WTC11 (cell line): ENCODE measurements at regions not wholly inside any gene's neighbourhood (a gene's known extent, or its start where the extent isn't known, plus 50 kb on each side); places are given as distances from the start of the nearest gene placed in this dataset.
A peak's percentile ranks its signal among the peaks of the same experiment; 100 is the strongest.

ENCODE experiments used
- ATAC-seq: fragments of 200-7000 bp; cut with Tn5 transposase; 2 replicates; pipeline ENCODE4 v1.10.0; 2021; ENCODE audit warnings: mild to moderate bottlenecking, moderate library complexity
- CTCF ChIA-PET: fragments of 300-600 bp; sonication (Branson Sonifier 250); formaldehyde crosslinking; loops from one replicate; lab custom pipeline; 2021; ENCODE audit warnings: antibody characterized with exemption; lab: Charles Lee
- POLR2A ChIA-PET: fragments of 350-600 bp; sonication (Branson Sonifier 250); formaldehyde crosslinking; loops from one replicate; lab custom pipeline; 2021; ENCODE audit warnings: antibody characterized with exemption; lab: Charles Lee
- DNase-seq: peaks from one replicate; pipeline ENCODE4 v3.0.0; 2021; ENCODE audit warnings: low spot score
- H3K27ac Mint-ChIP-seq: 2 replicates; pipeline ENCODE4 v1.8.0; 2021; ENCODE audit warnings: mixed read lengths
- H3K27me3 Mint-ChIP-seq: 2 replicates; pipeline ENCODE4 v1.8.0; 2021; ENCODE audit warnings: low read depth, mild to moderate bottlenecking, moderate library complexity, mixed read lengths
- H3K36me3 Mint-ChIP-seq: 2 replicates; pipeline ENCODE4 v1.8.0; 2021; ENCODE audit warnings: mixed read lengths
- H3K4me1 Mint-ChIP-seq: 2 replicates; pipeline ENCODE4 v1.8.0; 2022; ENCODE audit warnings: mixed read lengths
- H3K4me3 Mint-ChIP-seq: 2 replicates; pipeline ENCODE4 v1.8.0; 2021; ENCODE audit warnings: mild to moderate bottlenecking, moderate library complexity, mixed read lengths
- H3K9me3 Mint-ChIP-seq: 2 replicates; pipeline ENCODE4 v1.8.0; 2021; ENCODE audit warnings: mixed read lengths
- CREM ChIP-seq: sonication (generic); formaldehyde crosslinking; IDR thresholded peaks from 2 replicates; pipeline ENCODE4 v1.8.1; 2022; ENCODE audit warnings: mild to moderate bottlenecking, missing genetic modification reagents, moderate library complexity
- ELF4 ChIP-seq: sonication (generic); formaldehyde crosslinking; IDR thresholded peaks from 2 replicates; pipeline ENCODE4 v1.8.1; 2022; ENCODE audit warnings: low read depth, mild to moderate bottlenecking, moderate library complexity, missing genetic modification reagents
- EMX1 ChIP-seq: fragments of 250-450 bp; sonication (Bioruptor Pico); IDR thresholded peaks from 2 replicates; pipeline ENCODE4 v1.8.0; 2021; ENCODE audit warnings: mild to moderate bottlenecking
- FOXJ3 ChIP-seq: sonication (generic); formaldehyde crosslinking; IDR thresholded peaks from 2 replicates; pipeline ENCODE4 v1.9.0; 2021; ENCODE audit warnings: missing genetic modification reagents, mild to moderate bottlenecking, borderline replicate concordance
- KAT7 ChIP-seq: sonication (generic); formaldehyde crosslinking; IDR thresholded peaks from 2 replicates; pipeline ENCODE4 v1.8.1; 2023; ENCODE audit warnings: missing genetic modification reagents, mild to moderate bottlenecking, borderline replicate concordance
- NFE2L1 ChIP-seq: sonication (generic); formaldehyde crosslinking; IDR thresholded peaks from 2 replicates; pipeline ENCODE4 v1.8.1; 2023; ENCODE audit warnings: missing genetic modification reagents
- NR2C2 ChIP-seq: sonication (generic); formaldehyde crosslinking; IDR thresholded peaks from 2 replicates; pipeline ENCODE4 v1.8.0; 2022; ENCODE audit warnings: mild to moderate bottlenecking, missing genetic modification reagents
- RELA ChIP-seq: sonication (generic); formaldehyde crosslinking; IDR thresholded peaks from 2 replicates; pipeline ENCODE4 v1.8.1; 2022; ENCODE audit warnings: missing genetic modification reagents, mild to moderate bottlenecking, borderline replicate concordance
- SMAD3 ChIP-seq: sonication (generic); formaldehyde crosslinking; IDR thresholded peaks from 2 replicates; pipeline ENCODE4 v1.8.0; 2022; ENCODE audit warnings: missing genetic modification reagents, mild to moderate bottlenecking, borderline replicate concordance
- ZNF121 ChIP-seq: sonication (generic); formaldehyde crosslinking; IDR thresholded peaks from 2 replicates; pipeline ENCODE4 v1.8.0; 2023; ENCODE audit warnings: missing genetic modification reagents
- ZNF263 ChIP-seq: sonication (generic); formaldehyde crosslinking; IDR thresholded peaks from 2 replicates; pipeline ENCODE4 v1.8.1; 2022; ENCODE audit warnings: low read depth, mild to moderate bottlenecking, moderate library complexity, missing genetic modification reagents
- TF ChIP-seq, protein P1 (sequence below): sonication (generic); formaldehyde crosslinking; IDR thresholded peaks from 2 replicates; pipeline ENCODE4 v1.8.0; 2023; ENCODE audit warnings: missing genetic modification reagents, mild to moderate bottlenecking, borderline replicate concordance
- TF ChIP-seq, protein P2 (sequence below): sonication (generic); formaldehyde crosslinking; IDR thresholded peaks from 2 replicates; pipeline ENCODE4 v1.8.1; 2022; ENCODE audit warnings: low read depth, mild to moderate bottlenecking, moderate library complexity, missing genetic modification reagents, borderline replicate concordance
- TF ChIP-seq, protein P3 (sequence below): sonication (generic); formaldehyde crosslinking; conservative IDR thresholded peaks from 2 replicates; pipeline ENCODE4 v1.8.1; 2022; ENCODE audit warnings: mild to moderate bottlenecking, missing genetic modification reagents
- TF ChIP-seq, protein P4 (sequence below): fragments of 250-450 bp; sonication (Bioruptor Pico); conservative IDR thresholded peaks from 2 replicates; pipeline ENCODE4 v1.9.0; 2021; ENCODE audit warnings: mild to moderate bottlenecking
- TF ChIP-seq, protein P5 (sequence below): sonication (generic); formaldehyde crosslinking; IDR thresholded peaks from 2 replicates; pipeline ENCODE4 v1.8.1; 2023; ENCODE audit warnings: mild to moderate bottlenecking, missing genetic modification reagents, borderline replicate concordance
- TF ChIP-seq, protein P6 (sequence below): sonication (generic); formaldehyde crosslinking; IDR thresholded peaks from 2 replicates; pipeline ENCODE4 v1.8.0; 2022; ENCODE audit warnings: mild to moderate bottlenecking, missing genetic modification reagents

DNA sequence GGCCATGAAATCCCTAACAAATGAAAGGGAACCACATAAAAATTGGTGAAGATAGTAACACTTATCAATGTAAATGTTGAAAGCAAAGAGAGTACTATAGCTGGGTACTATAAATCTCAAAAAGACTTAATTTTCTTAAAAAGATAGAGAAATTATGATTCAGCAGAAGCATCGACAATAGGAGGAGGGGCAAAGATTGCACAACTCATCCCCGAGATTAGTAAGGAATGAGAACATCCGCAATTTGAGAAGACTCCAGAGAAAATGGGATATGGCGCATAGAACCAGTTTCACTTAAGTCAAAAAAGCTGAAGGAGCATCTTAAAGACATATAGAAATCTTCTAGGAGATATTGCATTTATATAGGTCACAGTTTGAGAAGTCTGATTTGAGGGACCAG, 220.2 kb upstream of the SLC16A7 start (continued):
- TF ChIP-seq, protein P1, sequence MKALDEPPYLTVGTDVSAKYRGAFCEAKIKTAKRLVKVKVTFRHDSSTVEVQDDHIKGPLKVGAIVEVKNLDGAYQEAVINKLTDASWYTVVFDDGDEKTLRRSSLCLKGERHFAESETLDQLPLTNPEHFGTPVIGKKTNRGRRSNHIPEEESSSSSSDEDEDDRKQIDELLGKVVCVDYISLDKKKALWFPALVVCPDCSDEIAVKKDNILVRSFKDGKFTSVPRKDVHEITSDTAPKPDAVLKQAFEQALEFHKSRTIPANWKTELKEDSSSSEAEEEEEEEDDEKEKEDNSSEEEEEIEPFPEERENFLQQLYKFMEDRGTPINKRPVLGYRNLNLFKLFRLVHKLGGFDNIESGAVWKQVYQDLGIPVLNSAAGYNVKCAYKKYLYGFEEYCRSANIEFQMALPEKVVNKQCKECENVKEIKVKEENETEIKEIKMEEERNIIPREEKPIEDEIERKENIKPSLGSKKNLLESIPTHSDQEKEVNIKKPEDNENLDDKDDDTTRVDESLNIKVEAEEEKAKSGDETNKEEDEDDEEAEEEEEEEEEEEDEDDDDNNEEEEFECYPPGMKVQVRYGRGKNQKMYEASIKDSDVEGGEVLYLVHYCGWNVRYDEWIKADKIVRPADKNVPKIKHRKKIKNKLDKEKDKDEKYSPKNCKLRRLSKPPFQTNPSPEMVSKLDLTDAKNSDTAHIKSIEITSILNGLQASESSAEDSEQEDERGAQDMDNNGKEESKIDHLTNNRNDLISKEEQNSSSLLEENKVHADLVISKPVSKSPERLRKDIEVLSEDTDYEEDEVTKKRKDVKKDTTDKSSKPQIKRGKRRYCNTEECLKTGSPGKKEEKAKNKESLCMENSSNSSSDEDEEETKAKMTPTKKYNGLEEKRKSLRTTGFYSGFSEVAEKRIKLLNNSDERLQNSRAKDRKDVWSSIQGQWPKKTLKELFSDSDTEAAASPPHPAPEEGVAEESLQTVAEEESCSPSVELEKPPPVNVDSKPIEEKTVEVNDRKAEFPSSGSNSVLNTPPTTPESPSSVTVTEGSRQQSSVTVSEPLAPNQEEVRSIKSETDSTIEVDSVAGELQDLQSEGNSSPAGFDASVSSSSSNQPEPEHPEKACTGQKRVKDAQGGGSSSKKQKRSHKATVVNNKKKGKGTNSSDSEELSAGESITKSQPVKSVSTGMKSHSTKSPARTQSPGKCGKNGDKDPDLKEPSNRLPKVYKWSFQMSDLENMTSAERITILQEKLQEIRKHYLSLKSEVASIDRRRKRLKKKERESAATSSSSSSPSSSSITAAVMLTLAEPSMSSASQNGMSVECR (CRISPR knock-in tag), result no peak
- TF ChIP-seq, protein P2, sequence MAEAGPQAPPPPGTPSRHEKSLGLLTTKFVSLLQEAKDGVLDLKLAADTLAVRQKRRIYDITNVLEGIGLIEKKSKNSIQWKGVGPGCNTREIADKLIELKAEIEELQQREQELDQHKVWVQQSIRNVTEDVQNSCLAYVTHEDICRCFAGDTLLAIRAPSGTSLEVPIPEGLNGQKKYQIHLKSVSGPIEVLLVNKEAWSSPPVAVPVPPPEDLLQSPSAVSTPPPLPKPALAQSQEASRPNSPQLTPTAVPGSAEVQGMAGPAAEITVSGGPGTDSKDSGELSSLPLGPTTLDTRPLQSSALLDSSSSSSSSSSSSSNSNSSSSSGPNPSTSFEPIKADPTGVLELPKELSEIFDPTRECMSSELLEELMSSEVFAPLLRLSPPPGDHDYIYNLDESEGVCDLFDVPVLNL (CRISPR knock-in tag), result no peak
- no peak for TF ChIP-seq ELF4 (CRISPR knock-in tag)
- TF ChIP-seq, protein P3, sequence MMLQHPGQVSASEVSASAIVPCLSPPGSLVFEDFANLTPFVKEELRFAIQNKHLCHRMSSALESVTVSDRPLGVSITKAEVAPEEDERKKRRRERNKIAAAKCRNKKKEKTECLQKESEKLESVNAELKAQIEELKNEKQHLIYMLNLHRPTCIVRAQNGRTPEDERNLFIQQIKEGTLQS (CRISPR knock-in tag), result no peak
- TF ChIP-seq ZNF121 (CRISPR knock-in tag), result no peak

DNA sequence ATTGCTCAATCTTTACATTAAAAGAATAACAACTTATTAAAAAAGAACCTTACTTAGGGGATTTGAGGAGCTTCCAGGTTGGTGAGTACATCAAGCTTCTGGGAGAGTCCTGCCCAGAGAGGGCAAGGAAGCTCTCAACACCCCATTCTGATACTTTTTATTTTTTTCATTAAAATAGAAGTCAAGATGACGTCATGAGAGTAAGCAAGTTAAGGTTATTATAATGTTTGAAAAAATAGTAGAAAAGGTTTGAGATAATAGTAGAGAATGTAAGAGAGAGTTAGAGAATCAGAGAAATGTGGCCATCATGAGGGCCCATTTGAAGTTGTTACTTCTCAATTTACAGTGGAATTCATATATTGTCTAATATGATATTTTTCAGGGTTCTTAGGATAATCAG, 221.0 kb upstream of the SLC16A7 start:
- no peak for ATAC-seq
- Mint-ChIP-seq H3K4me3 (no peak overlapping the region), H3K27me3 (no peaks in the 10 kb centered on the region)

DNA sequence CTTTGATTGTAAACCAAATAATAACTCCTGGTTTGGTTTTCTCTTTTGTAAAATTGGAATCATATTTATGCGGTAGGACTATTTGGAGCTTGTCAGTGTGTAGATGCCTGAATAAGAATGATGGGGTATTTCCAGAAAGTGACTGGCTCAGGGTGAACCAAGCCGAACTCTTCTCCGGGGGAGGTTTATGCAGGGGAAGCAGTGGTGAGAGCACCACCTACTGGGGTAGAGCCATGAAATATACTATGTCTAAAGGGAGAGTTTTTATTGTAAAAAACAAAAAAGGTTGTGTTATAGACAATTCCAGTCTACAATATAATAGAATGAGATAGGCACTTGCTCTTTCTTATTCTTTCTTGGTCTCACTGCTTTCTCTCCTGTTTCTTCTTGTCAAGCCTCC, 222.9 kb upstream of the SLC16A7 start:
- no peaks in the 10 kb centered on the region for H3K36me3 Mint-ChIP-seq
- peaks cover 24% of the 10 kb centered on the region for H3K4me1 Mint-ChIP-seq
- CTCF ChIA-PET, result interaction anchor here (1.0 to 1.5 kb wide), 7 partner anchors 9 to 452 kb away, joined by 3 to 5 read pairs (median 4); no protein-coding TSS in a partner anchor
- no peak overlapping the region for H3K27ac Mint-ChIP-seq
- H3K4me3 Mint-ChIP-seq, result no peak overlapping the region
- peak; percentile 44 for DNase-seq
- peak; percentile 98 for ATAC-seq
- POLR2A ChIA-PET, result no interaction called here
- no peaks in the 10 kb centered on the region for H3K9me3 Mint-ChIP-seq
- no peaks in the 10 kb centered on the region for H3K27me3 Mint-ChIP-seq
- no peak for TF ChIP-seq EMX1 (CRISPR knock-in tag)
- TF ChIP-seq FOXJ3 (CRISPR knock-in tag), result no peak
- no peak for TF ChIP-seq CREM
- TF ChIP-seq ZNF263 (CRISPR knock-in tag), result no peak
- TF ChIP-seq NR2C2, result no peak
- TF ChIP-seq, protein P4, sequence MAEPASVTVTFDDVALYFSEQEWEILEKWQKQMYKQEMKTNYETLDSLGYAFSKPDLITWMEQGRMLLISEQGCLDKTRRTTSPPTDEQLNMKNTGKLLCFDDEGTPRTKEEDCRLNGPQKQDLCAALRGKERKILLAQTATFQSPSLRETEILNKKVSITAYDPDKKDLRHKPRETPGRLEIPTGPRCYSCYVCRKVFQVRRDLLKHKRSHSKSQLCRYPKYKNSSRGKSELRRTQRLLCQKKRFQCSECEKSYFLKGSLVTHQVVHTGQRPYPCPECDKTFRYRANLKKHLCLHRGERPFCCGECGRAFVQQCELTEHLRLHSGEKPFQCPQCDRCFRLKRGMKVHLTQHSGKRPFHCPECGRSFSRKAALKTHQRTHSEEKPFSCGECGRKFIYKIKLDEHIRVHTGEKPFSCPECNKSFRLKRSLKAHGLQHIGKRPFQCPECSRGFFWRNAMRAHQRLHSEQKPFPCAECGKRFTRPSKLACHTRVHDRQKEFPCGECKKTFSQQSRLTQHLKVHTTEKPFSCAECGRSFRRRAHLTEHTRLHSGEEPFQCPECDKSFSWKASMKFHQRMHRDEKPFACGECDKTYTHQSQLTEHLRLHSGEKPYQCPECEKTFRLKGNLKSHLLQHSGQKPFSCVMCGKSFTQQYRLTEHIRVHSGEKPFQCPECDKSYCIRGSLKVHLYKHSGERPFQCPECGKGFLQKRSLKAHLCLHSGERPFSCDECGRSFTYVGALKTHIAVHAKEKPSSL, result no peak
- TF ChIP-seq SMAD3 (CRISPR knock-in tag), result no peak
- TF ChIP-seq, protein P5, sequence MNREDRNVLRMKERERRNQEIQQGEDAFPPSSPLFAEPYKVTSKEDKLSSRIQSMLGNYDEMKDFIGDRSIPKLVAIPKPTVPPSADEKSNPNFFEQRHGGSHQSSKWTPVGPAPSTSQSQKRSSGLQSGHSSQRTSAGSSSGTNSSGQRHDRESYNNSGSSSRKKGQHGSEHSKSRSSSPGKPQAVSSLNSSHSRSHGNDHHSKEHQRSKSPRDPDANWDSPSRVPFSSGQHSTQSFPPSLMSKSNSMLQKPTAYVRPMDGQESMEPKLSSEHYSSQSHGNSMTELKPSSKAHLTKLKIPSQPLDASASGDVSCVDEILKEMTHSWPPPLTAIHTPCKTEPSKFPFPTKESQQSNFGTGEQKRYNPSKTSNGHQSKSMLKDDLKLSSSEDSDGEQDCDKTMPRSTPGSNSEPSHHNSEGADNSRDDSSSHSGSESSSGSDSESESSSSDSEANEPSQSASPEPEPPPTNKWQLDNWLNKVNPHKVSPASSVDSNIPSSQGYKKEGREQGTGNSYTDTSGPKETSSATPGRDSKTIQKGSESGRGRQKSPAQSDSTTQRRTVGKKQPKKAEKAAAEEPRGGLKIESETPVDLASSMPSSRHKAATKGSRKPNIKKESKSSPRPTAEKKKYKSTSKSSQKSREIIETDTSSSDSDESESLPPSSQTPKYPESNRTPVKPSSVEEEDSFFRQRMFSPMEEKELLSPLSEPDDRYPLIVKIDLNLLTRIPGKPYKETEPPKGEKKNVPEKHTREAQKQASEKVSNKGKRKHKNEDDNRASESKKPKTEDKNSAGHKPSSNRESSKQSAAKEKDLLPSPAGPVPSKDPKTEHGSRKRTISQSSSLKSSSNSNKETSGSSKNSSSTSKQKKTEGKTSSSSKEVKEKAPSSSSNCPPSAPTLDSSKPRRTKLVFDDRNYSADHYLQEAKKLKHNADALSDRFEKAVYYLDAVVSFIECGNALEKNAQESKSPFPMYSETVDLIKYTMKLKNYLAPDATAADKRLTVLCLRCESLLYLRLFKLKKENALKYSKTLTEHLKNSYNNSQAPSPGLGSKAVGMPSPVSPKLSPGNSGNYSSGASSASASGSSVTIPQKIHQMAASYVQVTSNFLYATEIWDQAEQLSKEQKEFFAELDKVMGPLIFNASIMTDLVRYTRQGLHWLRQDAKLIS (CRISPR knock-in tag), result no peak
- no peak for TF ChIP-seq KAT7 (CRISPR knock-in tag)
- TF ChIP-seq, protein P2 (CRISPR knock-in tag), result no peak

More for the DNA sequence above, 221.0 kb upstream of the SLC16A7 start:
- POLR2A ChIA-PET, result no interaction called here
- Mint-ChIP-seq H3K9me3 (no peaks in the 10 kb centered on the region), H3K36me3 (no peaks in the 10 kb centered on the region), H3K4me1 (peaks cover 19% of the 10 kb centered on the region), H3K27ac (no peak overlapping the region)
- CTCF ChIA-PET, result interaction anchor here (2.0 kb wide), 1 partner anchor 224 kb away, joined by 4 read pairs; no protein-coding TSS in a partner anchor
- TF ChIP-seq RELA (CRISPR knock-in tag) (no peak), NFE2L1 (CRISPR knock-in tag) (no peak), KAT7 (CRISPR knock-in tag) (no peak)
- TF ChIP-seq, protein P6, sequence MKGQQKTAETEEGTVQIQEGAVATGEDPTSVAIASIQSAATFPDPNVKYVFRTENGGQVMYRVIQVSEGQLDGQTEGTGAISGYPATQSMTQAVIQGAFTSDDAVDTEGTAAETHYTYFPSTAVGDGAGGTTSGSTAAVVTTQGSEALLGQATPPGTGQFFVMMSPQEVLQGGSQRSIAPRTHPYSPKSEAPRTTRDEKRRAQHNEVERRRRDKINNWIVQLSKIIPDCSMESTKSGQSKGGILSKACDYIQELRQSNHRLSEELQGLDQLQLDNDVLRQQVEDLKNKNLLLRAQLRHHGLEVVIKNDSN (CRISPR knock-in tag), result no peak
- TF ChIP-seq, all 79 proteins: peak for 0
- no peak for DNase-seq
